SK-N-SH treated with all-trans-retinoic acid at 6 μM for 48 hours (cell line): ENCODE measurements at regions not wholly inside any gene's neighbourhood (a gene's known extent, or its start where the extent isn't known, plus 50 kb on each side); places are given as distances from the start of the nearest gene placed in this dataset.
"Not testable (repeated sequence)": the region's sequence is repeated elsewhere in the genome, so short reads cannot be mapped to it uniquely, and the experiment has no call there.

Experiments used
- ATAC-seq: fragments of 200-7000 bp; cut with Tn5 transposase; 3 replicates; pipeline ENCODE4 v1.9.1; 2020; ENCODE audit warnings: mild to moderate bottlenecking, moderate library complexity
- BACH2 ChIP-seq: fragments of 250-450 bp; sonication (Bioruptor Pico); IDR thresholded peaks from 2 replicates; pipeline ENCODE4 v1.9.0; 2021; ENCODE audit warnings: mild to moderate bottlenecking, borderline replicate concordance
- CREB5 ChIP-seq: fragments of 250-450 bp; sonication (Bioruptor Pico); IDR thresholded peaks from 2 replicates; pipeline ENCODE4 v1.5.1; 2020; ENCODE audit warnings: low read depth, mild to moderate bottlenecking, moderate library complexity
- CSDC2 ChIP-seq: fragments of 250-450 bp; sonication (Bioruptor Pico); IDR thresholded peaks from 2 replicates; pipeline ENCODE4 v1.5.0; 2020; ENCODE audit warnings: mild to moderate bottlenecking, moderate library complexity
- CSRNP3 ChIP-seq: fragments of 250-450 bp; sonication (Bioruptor Pico); IDR thresholded peaks from 2 replicates; pipeline ENCODE4 v1.5.1; 2021; ENCODE audit warnings: mild to moderate bottlenecking, moderate library complexity
- ESRRG ChIP-seq: fragments of 250-450 bp; sonication (Bioruptor Pico); IDR thresholded peaks from 2 replicates; pipeline ENCODE4 v1.6.1; 2021; ENCODE audit warnings: mild to moderate bottlenecking
- GLIS3 ChIP-seq: fragments of 250-450 bp; sonication (Bioruptor Pico); IDR thresholded peaks from 2 replicates; pipeline ENCODE4 v1.5.0; 2020; ENCODE audit warnings: mild to moderate bottlenecking, moderate library complexity
- ISL1 ChIP-seq: fragments of 250-450 bp; sonication (Bioruptor Pico); IDR thresholded peaks from 2 replicates; pipeline ENCODE4 v2.1.2; 2022; ENCODE audit warnings: mild to moderate bottlenecking, moderate library complexity
- OSR1 ChIP-seq: fragments of 250-450 bp; sonication (Bioruptor Pico); IDR thresholded peaks from 2 replicates; pipeline ENCODE4 v1.8.0; 2022; ENCODE audit warnings: moderate library complexity, mild to moderate bottlenecking, inconsistent platforms
- PATZ1 ChIP-seq: fragments of 250-450 bp; sonication (Bioruptor Pico); IDR thresholded peaks from 2 replicates; pipeline ENCODE4 v1.8.0; 2020; ENCODE audit warnings: mild to moderate bottlenecking, moderate library complexity, borderline replicate concordance
- POU6F1 ChIP-seq: fragments of 250-450 bp; sonication (Bioruptor Pico); IDR thresholded peaks from 2 replicates; pipeline ENCODE4 v1.8.0; 2021; ENCODE audit warnings: low read depth, mild to moderate bottlenecking, moderate library complexity, borderline replicate concordance
- RARB ChIP-seq: fragments of 250-450 bp; sonication (Bioruptor Pico); IDR thresholded peaks from 2 replicates; pipeline ENCODE4 v1.8.0; 2021; ENCODE audit warnings: mild to moderate bottlenecking, moderate library complexity
- SNAI2 ChIP-seq: fragments of 250-450 bp; sonication (Bioruptor Pico); IDR thresholded peaks from 2 replicates; pipeline ENCODE4 v1.5.0; 2020; ENCODE audit warnings: mild to moderate bottlenecking, moderate library complexity
- TCF4 ChIP-seq: fragments of 250-450 bp; sonication (Bioruptor Pico); IDR thresholded peaks from 2 replicates; pipeline ENCODE4 v1.8.0; 2021; ENCODE audit warnings: mild to moderate bottlenecking, moderate library complexity, borderline replicate concordance
- TSHZ2 ChIP-seq: fragments of 250-450 bp; sonication (Bioruptor Pico); IDR thresholded peaks from 2 replicates; pipeline ENCODE4 v1.5.0; 2020; ENCODE audit warnings: mild to moderate bottlenecking, moderate library complexity
- ZFP3 ChIP-seq: fragments of 250-450 bp; sonication (Bioruptor Pico); IDR thresholded peaks from 2 replicates; pipeline ENCODE4 v1.5.0; 2020; ENCODE audit warnings: mild to moderate bottlenecking, moderate library complexity
- ZFP30 ChIP-seq: fragments of 450-650 bp; formaldehyde crosslinking; IDR thresholded peaks from 2 replicates; pipeline ENCODE4 v1.5.0; 2022; ENCODE audit warnings: mild to moderate bottlenecking, moderate library complexity
- ZNF565 ChIP-seq: fragments of 450-650 bp; formaldehyde crosslinking; conservative IDR thresholded peaks from 2 replicates; pipeline ENCODE4 v1.5.0; 2020; ENCODE audit warnings: low read depth, mild to moderate bottlenecking, moderate library complexity
- ZNF70 ChIP-seq: fragments of 450-650 bp; formaldehyde crosslinking; IDR thresholded peaks from 2 replicates; pipeline ENCODE4 v1.5.0; 2020; ENCODE audit warnings: mild to moderate bottlenecking, moderate library complexity
- ZNF8 ChIP-seq: fragments of 450-650 bp; formaldehyde crosslinking; IDR thresholded peaks from 2 replicates; pipeline ENCODE4 v1.5.0; 2020; ENCODE audit warnings: mild to moderate bottlenecking, moderate library complexity

GRCh38 chr7:39796947-39797346 is 153.1 kb upstream of the CDK13 start:
- ATAC-seq: not testable (repeated sequence)

DNA sequence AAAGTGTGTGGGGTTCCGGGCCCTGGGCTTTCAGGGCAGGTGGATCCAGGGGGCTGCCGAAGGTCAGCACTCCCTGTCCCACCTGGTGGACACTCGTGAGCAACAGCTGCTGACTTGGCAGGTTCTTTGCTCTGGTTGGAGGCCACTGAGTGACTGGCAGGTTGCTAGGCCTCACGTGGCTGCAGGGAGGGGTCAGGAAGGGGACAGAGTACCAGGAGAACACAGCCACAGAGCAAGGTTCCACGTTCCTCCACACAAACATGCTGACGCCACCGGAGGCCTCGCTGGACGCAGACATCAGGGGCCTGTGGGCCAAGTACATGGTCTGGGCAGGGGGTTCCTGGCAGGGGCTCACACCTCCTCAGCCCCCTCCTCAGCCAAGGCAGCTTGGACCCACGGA is 152.0 kb upstream of the CDK13 start:
- not testable (repeated sequence) for ATAC-seq

GRCh38 chr7:39808796-39809481 is 141.1 kb upstream of the CDK13 start:
- ATAC-seq: no peak
- TF ChIP-seq ZNF70 (CRISPR knock-in tag) (no peak), PATZ1 (CRISPR knock-in tag) (no peak), ISL1 (CRISPR knock-in tag) (no peak), CREB5 (no peak)

GRCh38 chr7:39810204-39810642 is 139.8 kb upstream of the CDK13 start:
- TF ChIP-seq ZNF8 (CRISPR knock-in tag) (no peak), CSDC2 (CRISPR knock-in tag) (no peak), OSR1 (no peak), SNAI2 (CRISPR knock-in tag) (no peak), ZFP3 (CRISPR knock-in tag) (no peak), POU6F1 (CRISPR knock-in tag) (no peak), GLIS3 (CRISPR knock-in tag) (no peak), ZNF70 (CRISPR knock-in tag) (no peak), TCF4 (CRISPR knock-in tag) (no peak), ZNF565 (CRISPR knock-in tag) (no peak), ZFP30 (CRISPR knock-in tag) (no peak), CSRNP3 (CRISPR knock-in tag) (no peak), BACH2 (CRISPR knock-in tag) (no peak), TSHZ2 (CRISPR knock-in tag) (no peak), ESRRG (CRISPR knock-in tag) (no peak), RARB (CRISPR knock-in tag) (no peak)
- no peak for ATAC-seq
